Liver (tissue), 3 donors: ENCODE measurements at regions not wholly inside any gene's neighbourhood (a gene's known extent, or its start where the extent isn't known, plus 50 kb on each side); places are given as distances from the start of the nearest gene placed in this dataset.

Experiments used
- JUND ChIP-seq, 2 donors: IDR thresholded peaks; 2 replicates each; pipeline ENCODE4 v1.6.1; 2016; ENCODE audit warnings: antibody characterized with exemption in 2 of 2
- RAD21 ChIP-seq, 2 donors: IDR thresholded peaks; 2 replicates each; pipeline ENCODE4 v1.6.1; 2016; ENCODE audit warnings: antibody characterized with exemption in 2 of 2, mild to moderate bottlenecking in 2 of 2
- SP1 ChIP-seq: IDR thresholded peaks from 2 replicates; pipeline ENCODE4 v1.6.1; 2018; ENCODE audit warnings: antibody characterized with exemption, mild to moderate bottlenecking
- TAF1 ChIP-seq: conservative IDR thresholded peaks from 2 replicates; pipeline ENCODE4 v1.6.1; 2016; ENCODE audit warnings: antibody characterized with exemption, mild to moderate bottlenecking
- TF ChIP-seq, protein P1 (sequence below): fragments of 150-350 bp; IDR thresholded peaks from 2 replicates; pipeline ENCODE4 v1.5.1; 2017; ENCODE audit warnings: improper control_type of control experiment, low read depth, low read length; ENCODE audit not compliant: missing input control
- TF ChIP-seq, protein P2 (sequence below): IDR thresholded peaks from 2 replicates; pipeline ENCODE4 v1.6.1; 2016; ENCODE audit warnings: antibody characterized with exemption, mild to moderate bottlenecking
- TF ChIP-seq, protein P3 (sequence below): IDR thresholded peaks from 2 replicates; pipeline ENCODE4 v1.6.1; 2016; ENCODE audit warnings: antibody characterized with exemption
- donor health status: healthy.
- donor health status: healthy.

DNA sequence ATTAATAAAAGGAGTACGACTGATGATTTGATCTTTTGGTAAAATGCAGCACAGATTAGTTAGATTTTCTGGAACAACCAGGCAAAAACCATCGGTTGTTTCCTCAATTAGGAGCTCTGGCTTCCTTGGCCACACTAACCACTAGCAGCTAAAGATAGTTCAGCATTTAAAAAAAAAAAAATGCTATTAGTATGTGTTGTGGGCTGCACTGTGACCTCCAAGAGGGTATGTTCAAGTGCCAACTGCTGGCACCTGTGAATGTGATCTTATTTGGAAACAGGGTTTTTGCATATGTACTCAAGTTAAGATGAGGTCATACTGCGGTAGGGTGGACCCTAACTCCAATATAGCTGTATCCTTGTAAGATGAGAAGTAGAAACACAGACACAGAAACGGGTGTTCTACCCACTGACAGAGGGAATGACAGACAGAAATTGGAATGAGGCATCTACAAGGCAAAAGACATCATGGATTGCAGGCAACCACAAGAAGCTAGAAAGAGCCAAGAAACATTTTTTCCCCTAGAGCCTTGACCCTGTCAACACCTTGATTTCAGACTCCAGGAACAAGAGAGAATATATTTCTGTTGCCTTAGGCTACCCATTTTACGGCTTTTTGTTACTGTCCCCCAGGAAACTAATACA lies 534.6 kb upstream of the ROBO2 start:
- TF ChIP-seq RAD21 (IDR thresholded peaks at IDR 0.05) (no peak), TAF1 (no peak), JUND (IDR thresholded peaks at IDR 0.05) (no peak), SP1 (no peak)
- TF ChIP-seq, protein P1, sequence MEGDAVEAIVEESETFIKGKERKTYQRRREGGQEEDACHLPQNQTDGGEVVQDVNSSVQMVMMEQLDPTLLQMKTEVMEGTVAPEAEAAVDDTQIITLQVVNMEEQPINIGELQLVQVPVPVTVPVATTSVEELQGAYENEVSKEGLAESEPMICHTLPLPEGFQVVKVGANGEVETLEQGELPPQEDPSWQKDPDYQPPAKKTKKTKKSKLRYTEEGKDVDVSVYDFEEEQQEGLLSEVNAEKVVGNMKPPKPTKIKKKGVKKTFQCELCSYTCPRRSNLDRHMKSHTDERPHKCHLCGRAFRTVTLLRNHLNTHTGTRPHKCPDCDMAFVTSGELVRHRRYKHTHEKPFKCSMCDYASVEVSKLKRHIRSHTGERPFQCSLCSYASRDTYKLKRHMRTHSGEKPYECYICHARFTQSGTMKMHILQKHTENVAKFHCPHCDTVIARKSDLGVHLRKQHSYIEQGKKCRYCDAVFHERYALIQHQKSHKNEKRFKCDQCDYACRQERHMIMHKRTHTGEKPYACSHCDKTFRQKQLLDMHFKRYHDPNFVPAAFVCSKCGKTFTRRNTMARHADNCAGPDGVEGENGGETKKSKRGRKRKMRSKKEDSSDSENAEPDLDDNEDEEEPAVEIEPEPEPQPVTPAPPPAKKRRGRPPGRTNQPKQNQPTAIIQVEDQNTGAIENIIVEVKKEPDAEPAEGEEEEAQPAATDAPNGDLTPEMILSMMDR: no peak
- TF ChIP-seq, protein P2, sequence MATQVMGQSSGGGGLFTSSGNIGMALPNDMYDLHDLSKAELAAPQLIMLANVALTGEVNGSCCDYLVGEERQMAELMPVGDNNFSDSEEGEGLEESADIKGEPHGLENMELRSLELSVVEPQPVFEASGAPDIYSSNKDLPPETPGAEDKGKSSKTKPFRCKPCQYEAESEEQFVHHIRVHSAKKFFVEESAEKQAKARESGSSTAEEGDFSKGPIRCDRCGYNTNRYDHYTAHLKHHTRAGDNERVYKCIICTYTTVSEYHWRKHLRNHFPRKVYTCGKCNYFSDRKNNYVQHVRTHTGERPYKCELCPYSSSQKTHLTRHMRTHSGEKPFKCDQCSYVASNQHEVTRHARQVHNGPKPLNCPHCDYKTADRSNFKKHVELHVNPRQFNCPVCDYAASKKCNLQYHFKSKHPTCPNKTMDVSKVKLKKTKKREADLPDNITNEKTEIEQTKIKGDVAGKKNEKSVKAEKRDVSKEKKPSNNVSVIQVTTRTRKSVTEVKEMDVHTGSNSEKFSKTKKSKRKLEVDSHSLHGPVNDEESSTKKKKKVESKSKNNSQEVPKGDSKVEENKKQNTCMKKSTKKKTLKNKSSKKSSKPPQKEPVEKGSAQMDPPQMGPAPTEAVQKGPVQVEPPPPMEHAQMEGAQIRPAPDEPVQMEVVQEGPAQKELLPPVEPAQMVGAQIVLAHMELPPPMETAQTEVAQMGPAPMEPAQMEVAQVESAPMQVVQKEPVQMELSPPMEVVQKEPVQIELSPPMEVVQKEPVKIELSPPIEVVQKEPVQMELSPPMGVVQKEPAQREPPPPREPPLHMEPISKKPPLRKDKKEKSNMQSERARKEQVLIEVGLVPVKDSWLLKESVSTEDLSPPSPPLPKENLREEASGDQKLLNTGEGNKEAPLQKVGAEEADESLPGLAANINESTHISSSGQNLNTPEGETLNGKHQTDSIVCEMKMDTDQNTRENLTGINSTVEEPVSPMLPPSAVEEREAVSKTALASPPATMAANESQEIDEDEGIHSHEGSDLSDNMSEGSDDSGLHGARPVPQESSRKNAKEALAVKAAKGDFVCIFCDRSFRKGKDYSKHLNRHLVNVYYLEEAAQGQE: no peak
- TF ChIP-seq, protein P3, sequence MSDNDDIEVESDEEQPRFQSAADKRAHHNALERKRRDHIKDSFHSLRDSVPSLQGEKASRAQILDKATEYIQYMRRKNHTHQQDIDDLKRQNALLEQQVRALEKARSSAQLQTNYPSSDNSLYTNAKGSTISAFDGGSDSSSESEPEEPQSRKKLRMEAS: no peak
